GM12891 (cell line): ENCODE measurements at regions not wholly inside any gene's neighbourhood (a gene's known extent, or its start where the extent isn't known, plus 50 kb on each side); places are given as distances from the start of the nearest gene placed in this dataset.

Source experiments
- POLR2A ChIP-seq: IDR thresholded peaks from 2 replicates; pipeline ENCODE4 v1.6.1; 2011; ENCODE audit warnings: low read depth, low read length, control low read depth
- POLR2AphosphoS5 ChIP-seq: IDR thresholded peaks from 2 replicates; pipeline ENCODE4 v1.6.1; 2011; ENCODE audit warnings: low read depth, low read length, control low read depth
- TAF1 ChIP-seq: IDR thresholded peaks from 2 replicates; pipeline ENCODE4 v1.6.1; 2011; ENCODE audit warnings: low read depth, low read length, control low read depth

- TF ChIP-seq TAF1 (no peak), POLR2A (no peak), POLR2AphosphoS5 (no peak)
These were observed 119.4 kb upstream of the NBEA start for GRCh38 chr13:34822650-34823049.
